ENCODE measurements at regions not wholly inside any gene's neighbourhood (a gene's known extent, or its start where the extent isn't known, plus 50 kb on each side); places are given as distances from the start of the nearest gene placed in this dataset.

- H3K9me3 ChIP-seq = no peaks in the 10 kb centered on the region
- H3K27ac ChIP-seq = no peak overlapping the region
- no peaks in the 10 kb centered on the region for H3K27me3 ChIP-seq
- H3K4me1 ChIP-seq = no peaks in the 10 kb centered on the region
- peak in 2 of 3 donors; percentile 19 to 23 for DNase-seq
- no peaks in the 10 kb centered on the region for H3K36me3 ChIP-seq
- no peak overlapping the region for H3K4me3 ChIP-seq
- TF ChIP-seq POLR2A (IDR thresholded peaks at IDR 0.05) (no peak), CTCF (IDR thresholded peaks at IDR 0.05) (no peak)
These were observed 130.1 kb upstream of the RTL1 start for GRCh38 chr14:101033446-101034165.

- no peak overlapping the region for H3K4me3 ChIP-seq
- H3K27ac ChIP-seq = no peak overlapping the region
- no peaks in the 10 kb centered on the region for H3K36me3 ChIP-seq
- peak in 2 of 3 donors; percentile 14 to 22 for DNase-seq
- H3K9me3 ChIP-seq = no peaks in the 10 kb centered on the region
- no peaks in the 10 kb centered on the region for H3K4me1 ChIP-seq
- no peaks in the 10 kb centered on the region for H3K27me3 ChIP-seq
- TF ChIP-seq POLR2A (IDR thresholded peaks at IDR 0.05) (no peak), CTCF (IDR thresholded peaks at IDR 0.05) (no peak)
These were observed 131.5 kb upstream of the RTL1 start for GRCh38 chr14:101034986-101035385.

GRCh38 chr14:101035466-101036225 is 132.1 kb upstream of the RTL1 start:
- H3K4me1 ChIP-seq = no peaks in the 10 kb centered on the region
- H3K27me3 ChIP-seq = no peaks in the 10 kb centered on the region
- H3K27ac ChIP-seq = no peak overlapping the region
- no peaks in the 10 kb centered on the region for H3K9me3 ChIP-seq
- DNase-seq = peak in 2 of 3 donors; percentile 21 to 30
- no peak overlapping the region for H3K4me3 ChIP-seq
- no peaks in the 10 kb centered on the region for H3K36me3 ChIP-seq
- TF ChIP-seq POLR2A (IDR thresholded peaks at IDR 0.05) (no peak), CTCF (IDR thresholded peaks at IDR 0.05) (no peak)

GRCh38 chr14:101037021-101037817 is 133.7 kb upstream of the RTL1 start:
- DNase-seq = peak in 2 of 3 donors; percentile 22 to 35
- TF ChIP-seq POLR2A (IDR thresholded peaks at IDR 0.05) = no peak
- no peak for TF ChIP-seq CTCF (IDR thresholded peaks at IDR 0.05)
- H3K4me1 ChIP-seq = no peaks in the 10 kb centered on the region

GRCh38 chr14:101039031-101039754 is 135.7 kb upstream of the RTL1 start:
- Histone ChIP-seq H3K9me3 (no peaks in the 10 kb centered on the region), H3K36me3 (no peaks in the 10 kb centered on the region), H3K27me3 (no peaks in the 10 kb centered on the region), H3K27ac (no peak overlapping the region), H3K4me1 (no peaks in the 10 kb centered on the region), H3K4me3 (no peak overlapping the region)
- TF ChIP-seq POLR2A (IDR thresholded peaks at IDR 0.05) (no peak), CTCF (IDR thresholded peaks at IDR 0.05) (no peak)
- peak in 1 of 3 donors; percentile 15 for DNase-seq

More at GRCh38 chr14:101037021-101037817, 133.7 kb upstream of the RTL1 start:
- Histone ChIP-seq H3K27ac (no peak overlapping the region), H3K27me3 (no peaks in the 10 kb centered on the region), H3K36me3 (no peaks in the 10 kb centered on the region), H3K4me3 (no peak overlapping the region), H3K9me3 (no peaks in the 10 kb centered on the region)
